D721Med (cell line): ENCODE measurements at regions not wholly inside any gene's neighbourhood (a gene's known extent, or its start where the extent isn't known, plus 50 kb on each side); places are given as distances from the start of the nearest gene placed in this dataset.
"Not testable (repeated sequence)": the region's sequence is repeated elsewhere in the genome, so short reads cannot be mapped to it uniquely, and the experiment has no call there.

Source experiments
- DNase-seq: peaks from one replicate; pipeline ENCODE4 v3.0.0; 2011; ENCODE audit warnings: low spot score; ENCODE audit not compliant: insufficient read length
- FAIRE-seq: peaks from 2 replicates; lab custom pipeline; 2011; peaks lifted over from hg19 to GRCh38; lab: Jason Lieb, UNC
- CTCF ChIP-seq: IDR thresholded peaks from 2 replicates; pipeline ENCODE4 v1.5.1; 2012; ENCODE audit warnings: mild to moderate bottlenecking, control low read depth; ENCODE audit not compliant: insufficient read depth; ENCODE audit errors: missing control alignments

GRCh38 chr21:5117666-5118295 is 5403.6 kb upstream of the TPTE start:
- not testable (repeated sequence) for FAIRE-seq, DNase-seq

- DNase-seq, FAIRE-seq: not testable (repeated sequence)
Observed at GRCh38 chr21:5118296-5118679, 5403.1 kb upstream of the TPTE start.

- DNase-seq, FAIRE-seq: not testable (repeated sequence)
Observed at GRCh38 chr21:5119179-5119578, 5402.2 kb upstream of the TPTE start.

GRCh38 chr21:5121399-5121798 is 5400.0 kb upstream of the TPTE start:
- FAIRE-seq, DNase-seq: not testable (repeated sequence)

GRCh38 chr21:5121849-5122248 is 5399.5 kb upstream of the TPTE start:
- DNase-seq, FAIRE-seq: not testable (repeated sequence)

GRCh38 chr21:5123655-5124054 is 5397.7 kb upstream of the TPTE start:
- not testable (repeated sequence) for DNase-seq, FAIRE-seq

GRCh38 chr21:5128261-5128660 is 5393.1 kb upstream of the TPTE start:
- not testable (repeated sequence) for FAIRE-seq, DNase-seq

- not testable (repeated sequence) for FAIRE-seq, DNase-seq
Observed at GRCh38 chr21:5133824-5134223, 5387.6 kb upstream of the TPTE start.

- FAIRE-seq, DNase-seq: not testable (repeated sequence)
Observed at GRCh38 chr21:5136406-5136805, 5385.0 kb upstream of the TPTE start.

GRCh38 chr21:5137006-5137405 is 5384.4 kb upstream of the TPTE start:
- FAIRE-seq, DNase-seq: not testable (repeated sequence)

GRCh38 chr21:5138687-5139086 is 5382.7 kb upstream of the TPTE start:
- FAIRE-seq, DNase-seq: not testable (repeated sequence)

- FAIRE-seq: not testable (repeated sequence)
Observed at GRCh38 chr21:5139528-5139927, 5381.9 kb upstream of the TPTE start.

GRCh38 chr21:5143011-5143410 is 5378.4 kb upstream of the TPTE start:
- not testable (repeated sequence) for FAIRE-seq, DNase-seq

More at GRCh38 chr21:5139528-5139927, 5381.9 kb upstream of the TPTE start:
- not testable (repeated sequence) for DNase-seq

GRCh38 chr21:5144731-5145130 is 5376.7 kb upstream of the TPTE start:
- FAIRE-seq: not testable (repeated sequence)

GRCh38 chr21:5147685-5148084 is 5373.7 kb upstream of the TPTE start:
- TF ChIP-seq CTCF: peak; percentile 6
- not testable (repeated sequence) for FAIRE-seq, DNase-seq

More at GRCh38 chr21:5144731-5145130, 5376.7 kb upstream of the TPTE start:
- DNase-seq: not testable (repeated sequence)

- not testable (repeated sequence) for DNase-seq, FAIRE-seq
Observed at GRCh38 chr21:5149222-5149621, 5372.2 kb upstream of the TPTE start.

GRCh38 chr21:5153842-5154640 is 5367.3 kb upstream of the TPTE start:
- FAIRE-seq, DNase-seq: not testable (repeated sequence)

- FAIRE-seq, DNase-seq: not testable (repeated sequence)
Observed at GRCh38 chr21:5154641-5154982, 5366.8 kb upstream of the TPTE start.
